NCI-H2107 treated with DMSO at 0.1 percent for 48 hours (cell line): ENCODE measurements at regions not wholly inside any gene's neighbourhood (a gene's known extent, or its start where the extent isn't known, plus 50 kb on each side); places are given as distances from the start of the nearest gene placed in this dataset.
"Not testable (repeated sequence)": the region's sequence is repeated elsewhere in the genome, so short reads cannot be mapped to it uniquely, and the experiment has no call there.

ENCODE experiments used
- DNase-seq: peaks from one replicate; lab custom pipeline; 2025; ENCODE audit not compliant: unreplicated experiment; lab: John Stamatoyannopoulos, UW

- no peak for DNase-seq
Measured at GRCh38 chr4:79178760-79179159, 147.1 kb downstream of the NAA11 start.

- DNase-seq, result no peak
Measured at GRCh38 chr4:79177388-79177787, 148.5 kb downstream of the NAA11 start.

- no peak for DNase-seq
Measured at GRCh38 chr4:79176351-79176750, 149.5 kb downstream of the NAA11 start.

GRCh38 chr4:79175716-79176115, 150.1 kb downstream of the NAA11 start:
- peak; percentile 2 for DNase-seq

- no peak for DNase-seq
Measured at GRCh38 chr4:79174490-79175252, 151.2 kb downstream of the NAA11 start.

- DNase-seq, result no peak
Measured at GRCh38 chr4:79173186-79173585, 152.7 kb downstream of the NAA11 start.

- no peak for DNase-seq
Measured at GRCh38 chr4:79170077-79170476, 155.8 kb downstream of the NAA11 start.

- DNase-seq, result no peak
Measured at GRCh38 chr4:79164907-79165610, 160.8 kb downstream of the NAA11 start.

GRCh38 chr4:79163981-79164490, 161.8 kb downstream of the NAA11 start:
- DNase-seq, result no peak

- no peak for DNase-seq
Measured at GRCh38 chr4:79160962-79161361, 164.9 kb downstream of the NAA11 start.

GRCh38 chr4:79158705-79159104, 167.2 kb downstream of the NAA11 start:
- DNase-seq, result not testable (repeated sequence)

- DNase-seq, result no peak
Measured at GRCh38 chr4:79155336-79155735, 170.5 kb downstream of the NAA11 start.

GRCh38 chr4:79150820-79151416, 174.9 kb downstream of the NAA11 start:
- no peak for DNase-seq

GRCh38 chr4:79148369-79148768, 177.5 kb downstream of the NAA11 start:
- no peak for DNase-seq

- DNase-seq, result no peak
Measured at GRCh38 chr4:79147251-79147650, 178.6 kb downstream of the NAA11 start.

GRCh38 chr4:79141530-79141929, 184.3 kb downstream of the NAA11 start:
- no peak for DNase-seq

- no peak for DNase-seq
Measured at GRCh38 chr4:79134767-79135166, 191.1 kb downstream of the NAA11 start.

- DNase-seq, result no peak
Measured at GRCh38 chr4:79132826-79133225, 193.0 kb downstream of the NAA11 start.

GRCh38 chr4:79121875-79122358, 182.7 kb upstream of the PAQR3 start:
- no peak for DNase-seq

- DNase-seq, result no peak
Measured at GRCh38 chr4:79121223-79121622, 182.0 kb upstream of the PAQR3 start.

GRCh38 chr4:79117051-79117450, 177.8 kb upstream of the PAQR3 start:
- DNase-seq, result not testable (repeated sequence)

- no peak for DNase-seq
Measured at GRCh38 chr4:79107014-79107413, 167.8 kb upstream of the PAQR3 start.
